H9 (cell line): ENCODE measurements at regions not wholly inside any gene's neighbourhood (a gene's known extent, or its start where the extent isn't known, plus 50 kb on each side); places are given as distances from the start of the nearest gene placed in this dataset.

Experiments used
- DNase-seq: peaks from one replicate; pipeline ENCODE4 v3.0.0-alpha.2; 2017
- H2AFZ ChIP-seq: one replicate; pipeline ENCODE4 v1.6.1; 2013; ENCODE audit warnings: mild to moderate bottlenecking, low read length, control low read depth, moderate library complexity
- H2AK5ac ChIP-seq: 2 replicates; pipeline ENCODE4 v1.6.1; 2013; ENCODE audit warnings: low read length, control low read depth, mixed read lengths; ENCODE audit not compliant: insufficient read length
- H2BK120ac ChIP-seq: one replicate; pipeline ENCODE4 v1.6.1; 2013; ENCODE audit warnings: low read depth, mild to moderate bottlenecking, low read length, control low read depth, inconsistent platforms; ENCODE audit not compliant: poor library complexity, severe bottlenecking
- H2BK12ac ChIP-seq: 2 replicates; pipeline ENCODE4 v1.6.1; 2013; ENCODE audit warnings: low read length, control low read depth, mixed read lengths, low read depth; ENCODE audit not compliant: insufficient read length
- H2BK15ac ChIP-seq: 2 replicates; pipeline ENCODE4 v1.6.1; 2013; ENCODE audit warnings: low read depth, low read length, control low read depth
- H2BK20ac ChIP-seq: one replicate; pipeline ENCODE4 v1.6.1; 2013; ENCODE audit warnings: low read depth, mild to moderate bottlenecking, low read length, control low read depth, inconsistent platforms; ENCODE audit not compliant: poor library complexity, severe bottlenecking
- H2BK5ac ChIP-seq: 2 replicates; pipeline ENCODE4 v1.6.1; 2013; ENCODE audit warnings: low read length, control low read depth, mixed read lengths; ENCODE audit not compliant: insufficient read length
- H3K14ac ChIP-seq: 2 replicates; pipeline ENCODE4 v1.6.1; 2013; ENCODE audit warnings: low read length, control low read depth; ENCODE audit not compliant: insufficient read depth
- H3K18ac ChIP-seq: 2 replicates; pipeline ENCODE4 v1.6.1; 2013; ENCODE audit warnings: low read depth, mild to moderate bottlenecking, mixed read lengths, low read length, control low read depth; ENCODE audit not compliant: insufficient read length
- H3K23ac ChIP-seq: 2 replicates; pipeline ENCODE4 v1.6.1; 2013; ENCODE audit warnings: low read length, control low read depth, mixed read lengths, low read depth; ENCODE audit not compliant: insufficient read length
- H3K23me2 ChIP-seq: 2 replicates; pipeline ENCODE4 v1.6.1; 2013; ENCODE audit warnings: low read depth, mild to moderate bottlenecking, mixed read lengths, low read length, control low read depth; ENCODE audit not compliant: insufficient read length, poor library complexity, severe bottlenecking
- H3K27ac ChIP-seq: 2 replicates; pipeline ENCODE4 v1.5.1; 2013; ENCODE audit warnings: low read length, control low read depth, mixed read lengths, low read depth; ENCODE audit not compliant: insufficient read length
- H3K27me3 ChIP-seq: 2 replicates; pipeline ENCODE4 v1.6.1; 2013; ENCODE audit warnings: low read length, control low read depth, inconsistent platforms; ENCODE audit not compliant: insufficient read depth
- H3K4ac ChIP-seq: 2 replicates; pipeline ENCODE4 v1.6.1; 2013; ENCODE audit warnings: low read depth, mild to moderate bottlenecking, control low read depth, inconsistent platforms, low read length, moderate library complexity
- H3K4me1 ChIP-seq: 2 replicates; pipeline ENCODE4 v1.6.1; 2013; ENCODE audit warnings: low read length, control low read depth, inconsistent platforms; ENCODE audit not compliant: insufficient read depth
- H3K4me2 ChIP-seq: 2 replicates; pipeline ENCODE4 v1.6.1; 2013; ENCODE audit warnings: low read length, control low read depth, mixed read lengths; ENCODE audit not compliant: insufficient read length, insufficient read depth
- H3K56ac ChIP-seq: 2 replicates; pipeline ENCODE4 v1.6.1; 2013; ENCODE audit warnings: low read depth, mild to moderate bottlenecking, mixed read lengths, low read length, control low read depth; ENCODE audit not compliant: insufficient read length
- H3K79me1 ChIP-seq: 2 replicates; pipeline ENCODE4 v1.6.1; 2013; ENCODE audit warnings: low read depth, mild to moderate bottlenecking, moderate library complexity, low read length, control low read depth, inconsistent platforms; ENCODE audit not compliant: insufficient read depth, poor library complexity, severe bottlenecking
- H3K79me2 ChIP-seq: 2 replicates; pipeline ENCODE4 v1.6.1; 2013; ENCODE audit warnings: low read length, control low read depth, inconsistent platforms; ENCODE audit not compliant: insufficient read depth
- H3K9ac ChIP-seq: 2 replicates; pipeline ENCODE4 v1.6.1; 2013; ENCODE audit warnings: low read length, control low read depth, mixed read lengths; ENCODE audit not compliant: insufficient read length; ENCODE audit errors: extremely low read depth
- H3K9me3 ChIP-seq: one replicate; pipeline ENCODE4 v1.6.1; 2013; ENCODE audit warnings: low read depth, low read length, inconsistent platforms; ENCODE audit not compliant: control insufficient read depth
- H3T11ph ChIP-seq: one replicate; pipeline ENCODE4 v1.6.1; 2013; ENCODE audit warnings: mild to moderate bottlenecking, low read length, control low read depth, inconsistent platforms
- H4K20me1 ChIP-seq: one replicate; pipeline ENCODE4 v1.6.1; 2013; ENCODE audit not compliant: control insufficient read depth, insufficient read length, insufficient read depth
- H4K5ac ChIP-seq: 2 replicates; pipeline ENCODE4 v1.6.1; 2013; ENCODE audit warnings: low read depth, mild to moderate bottlenecking, mixed read lengths, low read length, control low read depth; ENCODE audit not compliant: insufficient read length
- H4K8ac ChIP-seq: replicated peaks from 2 replicates; pipeline ENCODE4 v1.6.1; 2013; ENCODE audit warnings: low read length, control low read depth, mixed read lengths, low read depth; ENCODE audit not compliant: insufficient read length
- H4K91ac ChIP-seq: 2 replicates; pipeline ENCODE4 v1.6.1; 2013; ENCODE audit warnings: low read depth, mild to moderate bottlenecking, moderate library complexity, mixed read lengths, low read length, control low read depth; ENCODE audit not compliant: insufficient read length
- H3K27ac Mint-ChIP-seq, 3 experiments: 2 replicates in 2 of 3; 3 replicates in 1 of 3; pipeline ENCODE4 v1.8.0; 2020 to 2021; ENCODE audit warnings: mixed read lengths in 3 of 3, mild to moderate bottlenecking in 1 of 3, moderate library complexity in 1 of 3
- H3K27me3 Mint-ChIP-seq: 2 replicates; pipeline ENCODE4 v1.8.0; 2021; ENCODE audit warnings: low read depth, mild to moderate bottlenecking, moderate library complexity, mixed read lengths
- H3K36me3 Mint-ChIP-seq, 3 experiments: 2 replicates in 2 of 3; 3 replicates in 1 of 3; pipeline ENCODE4 v1.8.0; 2020 to 2021; ENCODE audit warnings: low read depth in 3 of 3, mixed read lengths in 3 of 3; ENCODE audit not compliant: insufficient read depth in 1 of 3
- H3K4me1 Mint-ChIP-seq, 2 experiments: 2 replicates each; pipeline ENCODE4 v1.8.0; 2020; ENCODE audit warnings: mixed read lengths in 2 of 2
- H3K4me3 Mint-ChIP-seq, 2 experiments: 2 replicates in 1 of 2; 3 replicates in 1 of 2; pipeline ENCODE4 v1.8.0; 2020 to 2021; ENCODE audit warnings: mild to moderate bottlenecking in 2 of 2, mixed read lengths in 2 of 2, moderate library complexity in 1 of 2
- H3K9me3 Mint-ChIP-seq, 2 experiments: 2 replicates in 1 of 2; 3 replicates in 1 of 2; pipeline ENCODE4 v1.8.0; 2020; ENCODE audit warnings: mild to moderate bottlenecking in 2 of 2, mixed read lengths in 2 of 2, moderate library complexity in 1 of 2
- CTCF ChIP-seq: fragments of 200-600 bp; sonication (generic); conservative IDR thresholded peaks from 3 replicates; pipeline ENCODE4 v1.8.0; 2021; ENCODE audit warnings: antibody characterized with exemption, mild to moderate bottlenecking
- WGBS: extraction: QIAGEN DNeasy Blood & Tissue Kit; methylation state at CpG from one replicate; pipeline ENCODE4 v1.1.7; 2013; ENCODE audit warnings: missing lambda C conversion rate, low lambda C conversion rate, mixed read lengths; ENCODE audit not compliant: insufficient read length; ENCODE audit errors: extremely low coverage; 5-methylcytosine and 5-hydroxymethylcytosine counted together

GRCh38 chr21:22244516-22244915 lies 1246.3 kb downstream of the NCAM2 start:
- Histone ChIP-seq H2BK12ac (no peak overlapping the region), H3K4ac (no peak overlapping the region), H3K79me1 (no peaks in the 10 kb centered on the region), H3K9me3 (no peaks in the 10 kb centered on the region), H3K4me1 (no peaks in the 10 kb centered on the region), H3T11ph (no peak overlapping the region), H2BK120ac (no peak overlapping the region), H3K18ac (no peak overlapping the region), H2BK20ac (no peak overlapping the region), H2AFZ (no peak overlapping the region), H4K91ac (no peak overlapping the region), H3K79me2 (no peaks in the 10 kb centered on the region), H4K5ac (no peak overlapping the region), H3K14ac (no peak overlapping the region), H3K27ac (no peak overlapping the region), H3K23ac (no peak overlapping the region), H2BK5ac (no peak overlapping the region), H3K9ac (no peak overlapping the region), H3K4me2 (no peak overlapping the region), H3K23me2 (no peaks in the 10 kb centered on the region), H4K8ac (no peak overlapping the region), H3K27me3 (no peaks in the 10 kb centered on the region), H3K56ac (no peak overlapping the region), H2AK5ac (no peak overlapping the region), H2BK15ac (no peak overlapping the region), H4K20me1 (no peaks in the 10 kb centered on the region)
- DNase-seq = no peak
- Mint-ChIP-seq H3K27me3 (no peaks in the 10 kb centered on the region), H3K4me3 (no peak overlapping the region), H3K9me3 (peaks cover 0 to 3% of the 10 kb centered on the region in 2 experiments; a peak in 2 of 5 replicates), H3K4me1 (no peaks in the 10 kb centered on the region), H3K36me3 (peaks cover 0 to 7% (median 3%) of the 10 kb centered on the region in 3 experiments; a peak in 2 of 7 replicates), H3K27ac (no peak overlapping the region; a peak in 1 of 7 replicates)
- TF ChIP-seq CTCF = no peak
- WGBS = no CpG with 5 or more reads among the region's 2 CpGs
